ENCODE measurements at regions not wholly inside any gene's neighbourhood (a gene's known extent, or its start where the extent isn't known, plus 50 kb on each side); places are given as distances from the start of the nearest gene placed in this dataset.
"Not testable (repeated sequence)": the region's sequence is repeated elsewhere in the genome, so short reads cannot be mapped to it uniquely, and the experiment has no call there.

DNA sequence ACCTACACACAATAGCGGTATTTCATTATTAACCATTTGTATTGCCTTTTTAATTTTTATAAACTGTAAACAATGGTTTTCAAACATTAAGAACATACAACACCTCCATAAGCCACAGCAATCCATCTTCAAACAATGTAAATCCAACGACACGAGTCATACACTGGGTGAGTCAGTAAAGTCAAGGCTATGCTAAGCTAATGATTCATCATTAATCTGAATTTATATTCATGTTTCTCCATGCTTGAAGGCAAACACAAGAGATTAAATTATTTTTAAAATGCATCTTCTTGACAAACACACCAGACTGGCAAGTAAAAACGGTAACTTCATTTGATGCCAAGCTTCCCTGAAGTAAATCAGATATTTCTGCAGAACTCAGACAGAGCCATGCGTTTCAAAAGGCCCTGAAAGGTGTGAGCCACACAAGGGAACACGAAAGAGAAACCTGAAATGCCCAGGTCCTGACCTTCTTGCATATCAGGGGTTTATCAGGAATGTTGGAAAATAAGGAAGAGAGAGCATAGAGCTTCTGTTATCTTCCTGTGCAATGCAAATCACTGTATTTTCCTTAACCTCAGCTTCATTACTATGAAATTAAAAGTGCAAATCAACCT is 162.5 kb downstream of the ALDH8A1 start:
- no peak for DNase-seq (ENCODE audit: low read depth in 2 of 2)

GRCh38 chr6:134784336-134784735 is 165.6 kb downstream of the ALDH8A1 start:
- DNase-seq (ENCODE audit: low read depth in 2 of 2), result no peak

GRCh38 chr6:134778431-134778830 is 171.5 kb downstream of the ALDH8A1 start:
- DNase-seq (ENCODE audit: low read depth in 2 of 2), result no peak

- no peak for DNase-seq (ENCODE audit: low read depth in 2 of 2)
Measured at GRCh38 chr6:134774201-134774638, 175.7 kb downstream of the ALDH8A1 start.

- no peak for DNase-seq (ENCODE audit: low read depth in 2 of 2)
Measured at GRCh38 chr6:134772671-134773360, 177.1 kb downstream of the ALDH8A1 start.

- DNase-seq (ENCODE audit: low read depth in 2 of 2), result no peak
Measured at GRCh38 chr6:134768931-134769330, 181.0 kb downstream of the ALDH8A1 start.

GRCh38 chr6:134766497-134766896 is 183.4 kb downstream of the ALDH8A1 start:
- DNase-seq (ENCODE audit: low read depth in 2 of 2), result no peak

GRCh38 chr6:134764741-134765140 is 185.2 kb downstream of the ALDH8A1 start:
- DNase-seq (ENCODE audit: low read depth in 2 of 2), result no peak

GRCh38 chr6:134763575-134763974 is 186.3 kb downstream of the ALDH8A1 start:
- DNase-seq (ENCODE audit: low read depth in 2 of 2), result not testable (repeated sequence)

DNA sequence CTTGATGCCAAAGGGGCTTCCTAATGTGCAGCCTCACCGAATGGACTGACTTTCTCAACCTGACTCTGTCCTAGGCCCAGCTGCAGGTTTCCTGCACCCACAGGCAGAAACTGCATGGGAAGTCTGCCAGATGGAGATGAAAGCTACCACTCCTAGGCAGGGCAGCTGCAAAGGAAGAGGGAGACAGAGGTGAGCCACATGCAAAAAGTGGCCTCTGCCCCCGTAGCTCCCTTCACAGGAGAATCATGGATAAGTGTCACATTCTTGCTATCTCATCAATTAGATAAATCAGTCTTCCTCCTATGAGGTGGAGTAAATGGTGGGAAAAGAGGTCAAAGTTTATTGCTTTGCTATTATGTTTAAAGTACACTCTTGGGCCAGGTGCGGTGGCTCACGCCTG is 191.3 kb downstream of the ALDH8A1 start:
- DNase-seq (ENCODE audit: low read depth in 2 of 2), result no peak

DNA sequence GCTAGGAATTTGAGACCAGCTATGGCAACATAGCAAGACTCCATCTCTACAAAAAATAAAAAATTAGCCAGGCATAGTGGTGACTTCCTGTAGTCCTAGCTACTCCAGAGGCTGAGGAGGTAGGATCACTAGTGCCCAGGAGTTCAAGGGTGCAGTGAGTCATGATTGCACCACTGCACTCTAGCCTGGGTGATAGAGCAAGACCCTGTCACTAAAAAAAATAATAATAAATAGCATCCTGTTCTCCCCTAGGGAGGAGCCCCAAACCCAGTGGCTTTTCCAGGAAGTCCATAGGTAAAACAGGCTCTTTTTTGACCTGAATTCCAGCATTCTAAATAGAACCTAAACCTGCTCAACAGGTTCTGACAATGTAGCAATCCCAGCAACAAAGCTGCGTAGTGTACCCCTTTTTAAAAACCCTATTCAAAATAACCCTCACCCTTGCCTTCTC is 192.0 kb downstream of the ALDH8A1 start:
- DNase-seq (ENCODE audit: low read depth in 2 of 2), result no peak

DNA sequence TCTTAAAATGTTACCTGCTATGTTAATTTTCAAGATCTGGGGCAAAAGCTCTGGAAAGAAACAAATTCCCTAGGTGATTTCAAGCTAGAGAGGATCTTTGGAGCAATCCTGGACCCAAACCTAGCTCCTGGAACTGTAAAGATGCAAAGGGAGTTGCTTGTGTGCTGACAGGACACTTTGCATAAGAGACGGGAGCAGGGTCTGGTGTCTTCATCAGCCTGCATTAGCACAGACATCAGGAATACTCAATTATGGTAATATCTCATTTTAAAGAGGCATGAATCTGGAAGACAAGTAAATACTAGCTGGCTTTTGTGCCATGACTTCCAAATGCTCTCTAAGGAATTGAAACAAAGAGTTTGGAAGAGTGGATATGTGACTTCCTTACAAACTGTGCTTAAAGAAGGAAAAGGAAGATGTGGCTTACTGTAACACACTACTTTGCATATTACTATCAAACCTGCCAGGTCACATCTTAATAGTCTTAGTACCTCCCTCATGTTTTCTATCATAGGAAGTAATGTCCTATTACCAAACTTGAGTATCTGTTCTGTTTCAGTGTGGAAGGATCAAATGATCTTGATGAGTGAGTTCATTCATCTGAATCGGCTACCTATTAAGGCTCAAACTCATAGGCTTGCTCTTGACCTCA is 193.4 kb downstream of the ALDH8A1 start:
- no peak for DNase-seq (ENCODE audit: low read depth in 2 of 2)

DNA sequence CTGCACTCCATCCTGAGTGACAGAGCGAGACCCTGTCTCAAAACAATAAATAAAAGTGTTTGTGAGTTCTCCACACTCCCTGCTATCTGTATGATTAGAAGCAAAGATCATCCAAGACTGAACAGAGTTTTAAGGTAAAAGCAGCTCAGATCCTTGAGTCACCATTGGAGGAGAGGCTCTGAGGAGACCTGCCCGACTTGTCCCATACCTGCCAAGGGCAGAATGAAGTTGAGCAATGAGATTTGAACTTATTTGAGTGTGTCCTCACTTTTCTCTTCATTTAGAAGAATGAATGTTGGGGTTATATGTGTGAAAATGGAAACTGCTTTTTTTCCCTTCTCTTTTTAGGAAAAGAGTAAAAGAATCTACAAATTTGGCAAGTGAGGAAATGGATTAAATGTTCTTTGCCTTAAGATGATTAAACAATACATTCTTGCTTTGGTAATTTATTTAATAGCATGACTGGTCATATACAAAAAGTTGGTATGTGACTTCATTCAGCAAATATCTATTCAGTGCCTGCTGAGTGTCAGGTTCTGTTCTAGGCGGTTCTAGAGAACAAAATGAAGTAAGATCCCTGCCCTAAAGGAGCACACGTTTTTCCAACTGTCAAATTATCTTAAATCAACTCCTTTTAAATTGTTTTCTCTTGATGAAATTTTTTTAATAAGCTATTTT is 195.7 kb downstream of the ALDH8A1 start:
- DNase-seq (ENCODE audit: low read depth in 2 of 2), result no peak

- DNase-seq (ENCODE audit: low read depth in 2 of 2), result no peak
Measured at GRCh38 chr6:134753001-134753400, 196.9 kb downstream of the ALDH8A1 start.

DNA sequence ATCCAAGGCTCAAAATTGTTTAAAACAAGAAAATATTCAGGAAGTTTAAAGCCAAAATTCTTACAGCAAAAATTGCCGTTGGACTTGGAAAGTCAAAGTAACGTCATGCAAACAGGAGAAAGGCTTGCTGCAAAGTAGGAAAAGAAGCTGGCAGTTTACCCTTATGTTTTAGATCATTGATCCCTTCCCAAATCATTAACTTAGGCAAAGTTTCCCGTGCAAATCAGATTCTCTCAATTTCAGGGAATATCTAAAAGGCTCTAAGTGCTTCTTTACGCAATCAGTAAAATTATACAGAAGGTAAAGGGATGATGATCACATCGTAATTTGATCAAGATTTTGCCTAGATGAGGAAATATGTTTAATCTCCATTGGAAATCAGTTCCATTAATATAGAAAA is 197.5 kb downstream of the ALDH8A1 start:
- no peak for DNase-seq (ENCODE audit: low read depth in 2 of 2)

- no peak for DNase-seq (ENCODE audit: low read depth in 2 of 2)
Measured at GRCh38 chr6:134750669-134751068, 199.2 kb downstream of the ALDH8A1 start.

DNA sequence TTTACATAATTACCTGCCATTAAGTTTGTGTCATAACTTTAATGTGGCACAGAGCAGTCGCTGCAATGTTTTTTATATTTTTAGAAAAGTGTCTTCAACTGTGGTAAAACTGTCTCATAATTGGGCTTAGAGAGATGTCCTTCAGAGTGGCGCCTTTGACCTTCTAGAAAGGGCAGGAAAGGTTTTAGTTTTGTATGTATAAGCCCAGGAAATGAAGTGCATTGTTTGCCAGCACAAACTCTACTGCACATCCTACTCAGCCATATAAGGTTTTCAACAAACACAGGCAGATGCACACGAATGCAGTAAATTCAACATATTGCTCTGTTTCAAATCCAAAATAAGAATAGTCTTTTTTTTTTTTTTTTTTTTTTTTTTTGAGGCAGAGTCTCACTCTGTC is 201.4 kb downstream of the ALDH8A1 start:
- no peak for DNase-seq (ENCODE audit: low read depth in 2 of 2)

DNA sequence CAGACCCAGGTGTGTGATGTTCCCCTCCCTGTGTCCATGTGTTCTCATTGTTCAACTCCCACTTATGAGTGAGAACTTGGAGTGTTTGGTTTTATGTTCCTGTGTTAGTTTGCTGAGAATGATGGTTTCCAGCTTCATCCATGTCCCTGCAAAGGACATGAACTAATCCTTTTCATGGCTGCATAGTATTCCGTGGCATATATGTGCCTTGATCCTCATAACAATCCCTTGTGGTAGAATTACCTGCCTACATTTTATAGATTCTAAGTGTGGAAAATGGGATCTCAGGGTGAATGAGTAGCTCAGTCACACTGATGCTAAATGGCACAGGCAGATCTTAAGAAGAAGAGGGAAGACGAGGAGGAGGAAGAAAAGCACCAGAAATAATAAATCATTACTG is 202.7 kb downstream of the ALDH8A1 start:
- DNase-seq (ENCODE audit: low read depth in 2 of 2), result not testable (repeated sequence)

DNA sequence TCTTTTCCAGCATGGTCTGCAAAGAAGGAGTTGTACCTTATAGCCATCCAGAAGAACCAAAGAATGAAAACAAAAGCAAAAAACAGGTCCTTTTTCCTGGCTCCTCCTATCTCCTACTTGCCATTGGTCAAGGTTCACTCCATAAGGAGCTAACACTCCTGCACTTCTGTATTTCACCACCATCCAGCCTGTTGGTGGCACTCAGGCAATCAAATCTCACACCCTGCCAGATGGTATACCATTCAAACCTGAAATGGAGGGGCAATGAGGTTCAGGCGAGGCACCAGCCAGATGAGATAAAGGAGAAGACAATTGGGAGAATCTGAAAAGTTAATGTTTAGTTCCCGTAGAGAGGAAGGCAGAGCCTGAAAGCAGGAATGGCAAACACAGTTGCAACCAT is 203.8 kb downstream of the ALDH8A1 start:
- DNase-seq (ENCODE audit: low read depth in 2 of 2), result no peak

DNA sequence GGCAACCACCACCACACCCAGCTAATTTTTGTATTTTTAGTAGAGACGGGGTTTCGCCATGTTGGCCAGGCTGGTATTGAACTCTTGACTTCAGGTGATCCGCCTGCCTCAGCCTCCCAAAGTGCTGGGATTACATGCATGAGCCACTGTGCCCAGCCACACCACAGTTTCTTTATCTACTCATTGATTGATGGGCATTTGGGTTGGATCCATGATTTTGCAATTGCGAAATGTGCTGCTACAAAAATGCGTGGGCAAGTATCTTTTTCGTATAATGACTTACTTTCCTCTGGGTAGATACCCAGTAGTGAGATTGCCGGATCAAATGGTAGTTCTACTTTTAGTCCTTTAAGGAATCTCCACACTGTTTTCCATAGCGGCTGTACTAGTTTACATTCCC is 204.7 kb downstream of the ALDH8A1 start:
- DNase-seq (ENCODE audit: low read depth in 2 of 2), result not testable (repeated sequence)

- DNase-seq (ENCODE audit: low read depth in 2 of 2), result no peak
Measured at GRCh38 chr6:134744301-134744700, 205.6 kb downstream of the ALDH8A1 start.

- no peak for DNase-seq (ENCODE audit: low read depth in 2 of 2)
Measured at GRCh38 chr6:134741200-134741536, 208.7 kb downstream of the ALDH8A1 start.

Measured in stimulated activated CD4-positive, alpha-beta T cell treated with anti-CD3 and anti-CD28 coated beads, Interleukin-1b, Interleukin-23, amount 100 ng/mL, for 1 hour (primary cell).